WTC11 (cell line): ENCODE measurements at regions not wholly inside any gene's neighbourhood (a gene's known extent, or its start where the extent isn't known, plus 50 kb on each side); places are given as distances from the start of the nearest gene placed in this dataset.

ENCODE experiments used
- ATAC-seq: fragments of 200-7000 bp; cut with Tn5 transposase; 2 replicates; pipeline ENCODE4 v1.10.0; 2021; ENCODE audit warnings: mild to moderate bottlenecking, moderate library complexity
- CTCF ChIA-PET: fragments of 300-600 bp; sonication (Branson Sonifier 250); formaldehyde crosslinking; loops from one replicate; lab custom pipeline; 2021; ENCODE audit warnings: antibody characterized with exemption; lab: Charles Lee
- POLR2A ChIA-PET: fragments of 350-600 bp; sonication (Branson Sonifier 250); formaldehyde crosslinking; loops from one replicate; lab custom pipeline; 2021; ENCODE audit warnings: antibody characterized with exemption; lab: Charles Lee
- DNase-seq: peaks from one replicate; pipeline ENCODE4 v3.0.0; 2021; ENCODE audit warnings: low spot score
- H3K27ac Mint-ChIP-seq: 2 replicates; pipeline ENCODE4 v1.8.0; 2021; ENCODE audit warnings: mixed read lengths
- H3K27me3 Mint-ChIP-seq: 2 replicates; pipeline ENCODE4 v1.8.0; 2021; ENCODE audit warnings: low read depth, mild to moderate bottlenecking, moderate library complexity, mixed read lengths
- H3K36me3 Mint-ChIP-seq: 2 replicates; pipeline ENCODE4 v1.8.0; 2021; ENCODE audit warnings: mixed read lengths
- H3K4me1 Mint-ChIP-seq: 2 replicates; pipeline ENCODE4 v1.8.0; 2022; ENCODE audit warnings: mixed read lengths
- H3K4me3 Mint-ChIP-seq: 2 replicates; pipeline ENCODE4 v1.8.0; 2021; ENCODE audit warnings: mild to moderate bottlenecking, moderate library complexity, mixed read lengths
- H3K9me3 Mint-ChIP-seq: 2 replicates; pipeline ENCODE4 v1.8.0; 2021; ENCODE audit warnings: mixed read lengths
- FOXJ3 ChIP-seq: sonication (generic); formaldehyde crosslinking; IDR thresholded peaks from 2 replicates; pipeline ENCODE4 v1.9.0; 2021; ENCODE audit warnings: missing genetic modification reagents, mild to moderate bottlenecking, borderline replicate concordance
- GABPB1 ChIP-seq: sonication (generic); formaldehyde crosslinking; IDR thresholded peaks from 2 replicates; pipeline ENCODE4 v1.8.1; 2023; ENCODE audit warnings: mild to moderate bottlenecking, missing genetic modification reagents
- NR1H2 ChIP-seq: sonication (generic); formaldehyde crosslinking; IDR thresholded peaks from 2 replicates; pipeline ENCODE4 v1.9.0; 2021; ENCODE audit warnings: mild to moderate bottlenecking, moderate library complexity, missing genetic modification reagents
- NR2C2 ChIP-seq: sonication (generic); formaldehyde crosslinking; IDR thresholded peaks from 2 replicates; pipeline ENCODE4 v1.8.0; 2022; ENCODE audit warnings: mild to moderate bottlenecking, missing genetic modification reagents
- OVOL2 ChIP-seq: fragments of 250-450 bp; sonication (Bioruptor Pico); IDR thresholded peaks from 2 replicates; pipeline ENCODE4 v1.9.0; 2021; ENCODE audit warnings: mild to moderate bottlenecking, borderline replicate concordance
- SP1 ChIP-seq: sonication (generic); formaldehyde crosslinking; conservative IDR thresholded peaks from 2 replicates; pipeline ENCODE4 v1.8.1; 2022; ENCODE audit warnings: missing genetic modification reagents
- TP53 ChIP-seq: sonication (generic); formaldehyde crosslinking; IDR thresholded peaks from 2 replicates; pipeline ENCODE4 v1.8.1; 2023; ENCODE audit warnings: mild to moderate bottlenecking, missing genetic modification reagents
- ZNF423 ChIP-seq: fragments of 250-450 bp; sonication (Bioruptor Pico); IDR thresholded peaks from 2 replicates; pipeline ENCODE4 v2.1.2; 2022; ENCODE audit warnings: mild to moderate bottlenecking, moderate library complexity
- TF ChIP-seq, protein P1 (sequence below): sonication (generic); formaldehyde crosslinking; IDR thresholded peaks from 2 replicates; pipeline ENCODE4 v1.8.0; 2023; ENCODE audit warnings: missing genetic modification reagents, mild to moderate bottlenecking, borderline replicate concordance
- TF ChIP-seq, protein P2 (sequence below): sonication (generic); formaldehyde crosslinking; IDR thresholded peaks from 2 replicates; pipeline ENCODE4 v1.8.0; 2022; ENCODE audit warnings: mild to moderate bottlenecking, missing genetic modification reagents
- TF ChIP-seq, protein P3 (sequence below): sonication (generic); formaldehyde crosslinking; IDR thresholded peaks from 2 replicates; pipeline ENCODE4 v1.8.1; 2022; ENCODE audit warnings: low read depth, missing genetic modification reagents, borderline replicate concordance
- TF ChIP-seq, protein P4 (sequence below): fragments of 250-450 bp; sonication (Bioruptor Pico); IDR thresholded peaks from 2 replicates; pipeline ENCODE4 v1.9.0; 2021; ENCODE audit warnings: mild to moderate bottlenecking
- TF ChIP-seq, protein P5 (sequence below): sonication (generic); formaldehyde crosslinking; IDR thresholded peaks from 2 replicates; pipeline ENCODE4 v1.8.1; 2023; ENCODE audit warnings: mild to moderate bottlenecking, moderate library complexity, missing genetic modification reagents

DNA sequence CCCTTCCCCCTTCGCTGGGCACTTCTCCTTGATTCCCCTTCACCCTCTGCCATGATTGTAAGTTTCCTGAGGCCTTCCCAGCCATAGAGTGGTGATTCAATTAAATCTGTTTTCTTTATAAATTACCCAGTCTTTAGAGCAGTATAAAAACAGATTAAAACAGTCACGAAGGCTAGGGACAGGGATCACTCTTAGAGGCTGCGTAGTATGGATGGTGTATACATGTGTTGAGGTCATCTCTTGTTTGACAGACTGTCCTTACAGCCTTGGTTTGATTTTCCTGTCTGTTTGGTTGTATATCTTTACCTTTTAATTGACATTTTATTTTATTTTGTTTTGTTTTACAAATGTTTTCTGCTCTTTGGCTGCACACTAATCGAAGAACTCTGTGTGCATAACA lies 1155.7 kb upstream of the CDH18 start (continued):
- TF ChIP-seq, protein P1, sequence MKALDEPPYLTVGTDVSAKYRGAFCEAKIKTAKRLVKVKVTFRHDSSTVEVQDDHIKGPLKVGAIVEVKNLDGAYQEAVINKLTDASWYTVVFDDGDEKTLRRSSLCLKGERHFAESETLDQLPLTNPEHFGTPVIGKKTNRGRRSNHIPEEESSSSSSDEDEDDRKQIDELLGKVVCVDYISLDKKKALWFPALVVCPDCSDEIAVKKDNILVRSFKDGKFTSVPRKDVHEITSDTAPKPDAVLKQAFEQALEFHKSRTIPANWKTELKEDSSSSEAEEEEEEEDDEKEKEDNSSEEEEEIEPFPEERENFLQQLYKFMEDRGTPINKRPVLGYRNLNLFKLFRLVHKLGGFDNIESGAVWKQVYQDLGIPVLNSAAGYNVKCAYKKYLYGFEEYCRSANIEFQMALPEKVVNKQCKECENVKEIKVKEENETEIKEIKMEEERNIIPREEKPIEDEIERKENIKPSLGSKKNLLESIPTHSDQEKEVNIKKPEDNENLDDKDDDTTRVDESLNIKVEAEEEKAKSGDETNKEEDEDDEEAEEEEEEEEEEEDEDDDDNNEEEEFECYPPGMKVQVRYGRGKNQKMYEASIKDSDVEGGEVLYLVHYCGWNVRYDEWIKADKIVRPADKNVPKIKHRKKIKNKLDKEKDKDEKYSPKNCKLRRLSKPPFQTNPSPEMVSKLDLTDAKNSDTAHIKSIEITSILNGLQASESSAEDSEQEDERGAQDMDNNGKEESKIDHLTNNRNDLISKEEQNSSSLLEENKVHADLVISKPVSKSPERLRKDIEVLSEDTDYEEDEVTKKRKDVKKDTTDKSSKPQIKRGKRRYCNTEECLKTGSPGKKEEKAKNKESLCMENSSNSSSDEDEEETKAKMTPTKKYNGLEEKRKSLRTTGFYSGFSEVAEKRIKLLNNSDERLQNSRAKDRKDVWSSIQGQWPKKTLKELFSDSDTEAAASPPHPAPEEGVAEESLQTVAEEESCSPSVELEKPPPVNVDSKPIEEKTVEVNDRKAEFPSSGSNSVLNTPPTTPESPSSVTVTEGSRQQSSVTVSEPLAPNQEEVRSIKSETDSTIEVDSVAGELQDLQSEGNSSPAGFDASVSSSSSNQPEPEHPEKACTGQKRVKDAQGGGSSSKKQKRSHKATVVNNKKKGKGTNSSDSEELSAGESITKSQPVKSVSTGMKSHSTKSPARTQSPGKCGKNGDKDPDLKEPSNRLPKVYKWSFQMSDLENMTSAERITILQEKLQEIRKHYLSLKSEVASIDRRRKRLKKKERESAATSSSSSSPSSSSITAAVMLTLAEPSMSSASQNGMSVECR, result no peak
- TF ChIP-seq NR2C2 (no peak), TP53 (no peak)
- TF ChIP-seq, protein P2, sequence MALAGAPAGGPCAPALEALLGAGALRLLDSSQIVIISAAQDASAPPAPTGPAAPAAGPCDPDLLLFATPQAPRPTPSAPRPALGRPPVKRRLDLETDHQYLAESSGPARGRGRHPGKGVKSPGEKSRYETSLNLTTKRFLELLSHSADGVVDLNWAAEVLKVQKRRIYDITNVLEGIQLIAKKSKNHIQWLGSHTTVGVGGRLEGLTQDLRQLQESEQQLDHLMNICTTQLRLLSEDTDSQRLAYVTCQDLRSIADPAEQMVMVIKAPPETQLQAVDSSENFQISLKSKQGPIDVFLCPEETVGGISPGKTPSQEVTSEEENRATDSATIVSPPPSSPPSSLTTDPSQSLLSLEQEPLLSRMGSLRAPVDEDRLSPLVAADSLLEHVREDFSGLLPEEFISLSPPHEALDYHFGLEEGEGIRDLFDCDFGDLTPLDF (CRISPR knock-in tag), result no peak

DNA sequence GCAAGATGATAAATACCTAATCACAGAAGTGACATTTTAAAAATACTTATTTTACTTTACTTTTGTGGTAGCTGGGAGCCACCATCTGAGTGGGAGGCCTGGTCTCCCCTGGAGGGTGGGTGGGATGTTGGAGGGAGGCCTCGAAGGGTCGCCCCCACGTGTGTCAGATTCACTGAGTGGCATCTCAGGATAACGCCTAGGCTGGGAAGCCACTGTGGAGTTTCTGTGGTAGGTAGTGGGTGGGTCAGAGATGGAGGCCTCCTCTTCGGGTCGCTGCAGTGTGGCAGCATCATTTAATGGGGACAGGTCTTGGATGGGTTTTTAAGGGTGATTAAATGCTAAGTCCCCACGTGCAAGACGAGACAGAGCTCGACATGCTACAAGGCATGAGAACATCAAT lies 1154.8 kb upstream of the CDH18 start:
- CTCF ChIA-PET, result no interaction called here
- POLR2A ChIA-PET, result no interaction called here
- TF ChIP-seq, protein P3, sequence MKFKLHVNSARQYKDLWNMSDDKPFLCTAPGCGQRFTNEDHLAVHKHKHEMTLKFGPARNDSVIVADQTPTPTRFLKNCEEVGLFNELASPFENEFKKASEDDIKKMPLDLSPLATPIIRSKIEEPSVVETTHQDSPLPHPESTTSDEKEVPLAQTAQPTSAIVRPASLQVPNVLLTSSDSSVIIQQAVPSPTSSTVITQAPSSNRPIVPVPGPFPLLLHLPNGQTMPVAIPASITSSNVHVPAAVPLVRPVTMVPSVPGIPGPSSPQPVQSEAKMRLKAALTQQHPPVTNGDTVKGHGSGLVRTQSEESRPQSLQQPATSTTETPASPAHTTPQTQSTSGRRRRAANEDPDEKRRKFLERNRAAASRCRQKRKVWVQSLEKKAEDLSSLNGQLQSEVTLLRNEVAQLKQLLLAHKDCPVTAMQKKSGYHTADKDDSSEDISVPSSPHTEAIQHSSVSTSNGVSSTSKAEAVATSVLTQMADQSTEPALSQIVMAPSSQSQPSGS (CRISPR knock-in tag), result no peak
- TF ChIP-seq, protein P4, sequence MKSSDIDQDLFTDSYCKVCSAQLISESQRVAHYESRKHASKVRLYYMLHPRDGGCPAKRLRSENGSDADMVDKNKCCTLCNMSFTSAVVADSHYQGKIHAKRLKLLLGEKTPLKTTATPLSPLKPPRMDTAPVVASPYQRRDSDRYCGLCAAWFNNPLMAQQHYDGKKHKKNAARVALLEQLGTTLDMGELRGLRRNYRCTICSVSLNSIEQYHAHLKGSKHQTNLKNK (CRISPR knock-in tag), result no peak
- TF ChIP-seq GABPB1 (CRISPR knock-in tag) (no peak), OVOL2 (CRISPR knock-in tag) (no peak)
- DNase-seq (no peak), ATAC-seq (no peak)
- H3K9me3 Mint-ChIP-seq, result 0 out of 2 replicates have a peak, but pooled peaks cover 3% of the 10 kb centered on the region
- H3K4me3 Mint-ChIP-seq, result no peak overlapping the region
- H3K27me3 Mint-ChIP-seq, result no peaks in the 10 kb centered on the region
- H3K4me1 Mint-ChIP-seq, result no peaks in the 10 kb centered on the region
- no peaks in the 10 kb centered on the region for H3K36me3 Mint-ChIP-seq
- H3K27ac Mint-ChIP-seq, result no peak overlapping the region

DNA sequence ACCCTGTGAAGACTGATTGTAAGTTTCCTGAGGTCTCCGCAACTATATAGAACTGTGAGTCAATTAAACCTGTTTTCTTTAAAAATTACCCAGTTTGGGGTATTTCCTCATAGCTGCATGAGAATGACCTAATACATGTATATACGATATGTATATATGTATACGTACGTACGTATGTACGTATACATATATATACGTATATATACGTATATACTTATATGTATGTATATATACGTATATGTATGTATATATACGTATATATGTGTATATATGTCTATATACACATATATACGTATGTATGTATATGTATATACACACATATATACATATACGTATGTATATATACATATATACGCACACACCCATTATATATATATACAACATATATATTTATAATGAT lies 1153.0 kb upstream of the CDH18 start:
- no peaks in the 10 kb centered on the region for H3K4me1 Mint-ChIP-seq
- TF ChIP-seq SP1 (CRISPR knock-in tag) (no peak), OVOL2 (CRISPR knock-in tag) (no peak), FOXJ3 (CRISPR knock-in tag) (no peak), NR1H2 (CRISPR knock-in tag) (no peak), ZNF423 (CRISPR knock-in tag) (no peak)
- TF ChIP-seq, protein P5, sequence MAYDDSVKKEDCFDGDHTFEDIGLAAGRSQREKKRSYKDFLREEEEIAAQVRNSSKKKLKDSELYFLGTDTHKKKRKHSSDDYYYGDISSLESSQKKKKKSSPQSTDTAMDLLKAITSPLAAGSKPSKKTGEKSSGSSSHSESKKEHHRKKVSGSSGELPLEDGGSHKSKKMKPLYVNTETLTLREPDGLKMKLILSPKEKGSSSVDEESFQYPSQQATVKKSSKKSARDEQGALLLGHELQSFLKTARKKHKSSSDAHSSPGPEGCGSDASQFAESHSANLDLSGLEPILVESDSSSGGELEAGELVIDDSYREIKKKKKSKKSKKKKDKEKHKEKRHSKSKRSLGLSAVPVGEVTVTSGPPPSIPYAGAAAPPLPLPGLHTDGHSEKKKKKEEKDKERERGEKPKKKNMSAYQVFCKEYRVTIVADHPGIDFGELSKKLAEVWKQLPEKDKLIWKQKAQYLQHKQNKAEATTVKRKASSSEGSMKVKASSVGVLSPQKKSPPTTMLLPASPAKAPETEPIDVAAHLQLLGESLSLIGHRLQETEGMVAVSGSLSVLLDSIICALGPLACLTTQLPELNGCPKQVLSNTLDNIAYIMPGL, result no peak
- TF ChIP-seq, all 79 proteins: peak for 0
- Mint-ChIP-seq H3K9me3 (0 out of 2 replicates have a peak, but pooled peaks cover 3% of the 10 kb centered on the region), H3K4me3 (no peak overlapping the region), H3K27me3 (no peaks in the 10 kb centered on the region), H3K27ac (no peak overlapping the region), H3K36me3 (no peaks in the 10 kb centered on the region)
- POLR2A ChIA-PET, result no interaction called here
- ATAC-seq, result no peak
- DNase-seq, result no peak
- CTCF ChIA-PET, result no interaction called here
